Chondrocyte (in vitro differentiated cells): ENCODE measurements at regions not wholly inside any gene's neighbourhood (a gene's known extent, or its start where the extent isn't known, plus 50 kb on each side); places are given as distances from the start of the nearest gene placed in this dataset.

Experiments
- DNase-seq: peaks from one replicate; pipeline ENCODE4 v3.0.0; 2021; ENCODE audit warnings: mixed read lengths, low spot score
- H3K27ac Mint-ChIP-seq: one replicate; pipeline ENCODE4 v1.8.0; 2021; ENCODE audit warnings: mild to moderate bottlenecking, moderate library complexity, mixed read lengths; ENCODE audit not compliant: unreplicated experiment
- H3K27me3 Mint-ChIP-seq: 2 replicates; pipeline ENCODE4 v1.8.0; 2021; ENCODE audit warnings: low read depth, mixed read lengths
- H3K36me3 Mint-ChIP-seq: 2 replicates; pipeline ENCODE4 v1.8.0; 2021; ENCODE audit warnings: low read depth, mixed read lengths
- H3K4me1 Mint-ChIP-seq: 2 replicates; pipeline ENCODE4 v1.8.0; 2021; ENCODE audit warnings: low read depth, mild to moderate bottlenecking, mixed read lengths
- H3K4me3 Mint-ChIP-seq: one replicate; pipeline ENCODE4 v1.8.0; 2021; ENCODE audit warnings: mild to moderate bottlenecking, moderate library complexity, mixed read lengths; ENCODE audit not compliant: unreplicated experiment
- H3K9me3 Mint-ChIP-seq: 2 replicates; pipeline ENCODE4 v1.8.0; 2021; ENCODE audit warnings: low read depth, mixed read lengths
- CTCF ChIP-seq: fragments of 200-600 bp; sonication (generic); IDR thresholded peaks from 2 replicates; pipeline ENCODE4 v1.5.0; 2021; ENCODE audit warnings: antibody characterized with exemption, mild to moderate bottlenecking, moderate library complexity

- H3K27me3 Mint-ChIP-seq: peaks cover 4% of the 10 kb centered on the region
- H3K9me3 Mint-ChIP-seq: no peaks in the 10 kb centered on the region
- TF ChIP-seq CTCF: no peak
- no peak overlapping the region for H3K4me3 Mint-ChIP-seq
- H3K4me1 Mint-ChIP-seq: peaks cover 2% of the 10 kb centered on the region
- no peaks in the 10 kb centered on the region for H3K36me3 Mint-ChIP-seq
- H3K27ac Mint-ChIP-seq: no peak overlapping the region
- no peak for DNase-seq
Observed at GRCh38 chrX:17247144-17247543, 127.9 kb upstream of the NHS start.

- H3K27ac Mint-ChIP-seq: no peak overlapping the region
Observed at GRCh38 chrX:17262123-17262522, 112.9 kb upstream of the NHS start.

DNA sequence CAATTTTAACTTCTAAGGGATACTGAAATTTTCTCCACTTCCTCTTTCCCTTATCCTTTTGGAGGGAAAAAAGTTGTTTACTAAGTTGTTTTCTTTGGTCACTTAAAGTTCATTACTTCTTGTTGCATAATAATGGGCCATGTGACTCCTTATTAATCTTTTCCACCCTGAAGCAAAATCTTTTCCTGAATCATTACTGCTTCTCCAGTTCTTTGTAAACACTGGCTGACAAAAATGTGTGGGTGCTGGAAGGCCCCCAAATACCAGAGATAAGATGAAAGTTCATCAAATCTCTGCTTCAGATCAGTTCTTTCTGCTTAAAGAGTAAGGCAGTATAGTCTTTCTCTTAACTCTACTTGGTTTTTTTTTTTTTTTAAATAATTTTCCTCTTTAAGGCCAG lies 108.9 kb upstream of the NHS start:
- H3K27ac Mint-ChIP-seq: no peak overlapping the region
- H3K9me3 Mint-ChIP-seq: peaks cover 6% of the 10 kb centered on the region
- no peaks in the 10 kb centered on the region for H3K36me3 Mint-ChIP-seq
- H3K4me1 Mint-ChIP-seq: no peaks in the 10 kb centered on the region
- DNase-seq: no peak
- H3K27me3 Mint-ChIP-seq: peaks cover 2% of the 10 kb centered on the region
- TF ChIP-seq CTCF: no peak
- no peak overlapping the region for H3K4me3 Mint-ChIP-seq

More at GRCh38 chrX:17262123-17262522, 112.9 kb upstream of the NHS start:
- Mint-ChIP-seq H3K9me3 (peaks cover 15% of the 10 kb centered on the region), H3K27me3 (peaks cover 4% of the 10 kb centered on the region), H3K4me1 (no peaks in the 10 kb centered on the region), H3K36me3 (no peaks in the 10 kb centered on the region), H3K4me3 (no peak overlapping the region)
- no peak for TF ChIP-seq CTCF
- no peak for DNase-seq

GRCh38 chrX:17278961-17279360 lies 96.0 kb upstream of the NHS start:
- no peak overlapping the region for H3K27ac Mint-ChIP-seq
- H3K27me3 Mint-ChIP-seq: peaks cover 12% of the 10 kb centered on the region
- no peaks in the 10 kb centered on the region for H3K9me3 Mint-ChIP-seq
- H3K4me1 Mint-ChIP-seq: no peaks in the 10 kb centered on the region
- no peak for DNase-seq
- no peak for TF ChIP-seq CTCF
- H3K4me3 Mint-ChIP-seq: no peak overlapping the region
- no peaks in the 10 kb centered on the region for H3K36me3 Mint-ChIP-seq

GRCh38 chrX:17285983-17286382 lies 89.0 kb upstream of the NHS start:
- no peaks in the 10 kb centered on the region for H3K36me3 Mint-ChIP-seq
- no peak for DNase-seq
- no peak overlapping the region for H3K4me3 Mint-ChIP-seq
- H3K27ac Mint-ChIP-seq: no peak overlapping the region
- TF ChIP-seq CTCF: no peak
- H3K9me3 Mint-ChIP-seq: peaks cover 7% of the 10 kb centered on the region
- H3K4me1 Mint-ChIP-seq: peaks cover 1% of the 10 kb centered on the region
- H3K27me3 Mint-ChIP-seq: peaks cover 8% of the 10 kb centered on the region
